Loucy (cell line): ENCODE measurements at regions not wholly inside any gene's neighbourhood (a gene's known extent, or its start where the extent isn't known, plus 50 kb on each side); places are given as distances from the start of the nearest gene placed in this dataset.

Experiments used
- H2AFZ ChIP-seq: fragments of 200-600 bp; sonication (generic); 2 replicates; pipeline ENCODE4 v1.6.0; 2016; ENCODE audit warnings: antibody characterized with exemption, mild to moderate bottlenecking, low read length, moderate library complexity
- H3F3A ChIP-seq: fragments of 200-600 bp; 2 replicates; pipeline ENCODE4 v1.6.0; 2016; ENCODE audit warnings: antibody characterized with exemption, low read depth, mild to moderate bottlenecking
- H3K27me3 ChIP-seq: fragments of 200-600 bp; sonication (generic); 2 replicates; pipeline ENCODE4 v1.6.1; 2014; ENCODE audit warnings: low read length, mild to moderate bottlenecking; ENCODE audit not compliant: insufficient read depth, poor library complexity, severe bottlenecking
- H3K36me3 ChIP-seq: fragments of 200-600 bp; sonication (generic); 2 replicates; pipeline ENCODE4 v1.6.1; 2016; ENCODE audit warnings: low read length; ENCODE audit not compliant: insufficient read depth
- H3K4me1 ChIP-seq: fragments of 200-600 bp; sonication (generic); 2 replicates; pipeline ENCODE4 v1.5.1; 2014; ENCODE audit warnings: low read length, mild to moderate bottlenecking; ENCODE audit not compliant: insufficient read depth, poor library complexity, severe bottlenecking
- H3K4me2 ChIP-seq: fragments of 200-600 bp; sonication (generic); 2 replicates; pipeline ENCODE4 v1.6.0; 2014; ENCODE audit warnings: antibody characterized with exemption, low read length, low read depth, mild to moderate bottlenecking; ENCODE audit not compliant: poor library complexity, severe bottlenecking
- H3K4me3 ChIP-seq: fragments of 200-600 bp; sonication (generic); 2 replicates; pipeline ENCODE4 v1.5.1; 2014; ENCODE audit warnings: low read length, mild to moderate bottlenecking, mixed read lengths; ENCODE audit not compliant: poor library complexity, severe bottlenecking
- H3K79me2 ChIP-seq: fragments of 200-600 bp; sonication (generic); 2 replicates; pipeline ENCODE4 v1.6.1; 2014; ENCODE audit warnings: low read length; ENCODE audit not compliant: insufficient read depth
- H3K9ac ChIP-seq: fragments of 200-600 bp; sonication (generic); 2 replicates; pipeline ENCODE4 v1.6.0; 2014; ENCODE audit warnings: mild to moderate bottlenecking, low read depth, low read length, moderate library complexity; ENCODE audit not compliant: poor library complexity, severe bottlenecking
- H3K9me2 ChIP-seq: fragments of 200-600 bp; sonication (generic); replicated peaks from 2 replicates; pipeline ENCODE4 v1.6.1; 2016; ENCODE audit warnings: low read depth, low read length, mixed read lengths
- H3K9me3 ChIP-seq: fragments of 200-600 bp; sonication (generic); 2 replicates; pipeline ENCODE4 v1.6.1; 2014; ENCODE audit warnings: mild to moderate bottlenecking, antibody characterized with exemption, low read length, low read depth; ENCODE audit not compliant: insufficient read depth
- H4K20me1 ChIP-seq: fragments of 200-600 bp; sonication (generic); 2 replicates; pipeline ENCODE4 v1.6.0; 2014; ENCODE audit warnings: antibody characterized with exemption, low read length, mild to moderate bottlenecking; ENCODE audit not compliant: insufficient read depth, poor library complexity, severe bottlenecking
- CTCF ChIP-seq: fragments of 200-600 bp; sonication (generic); conservative IDR thresholded peaks from 2 replicates; pipeline ENCODE4 v1.5.1; 2014; ENCODE audit warnings: mild to moderate bottlenecking, antibody characterized with exemption, low read length
- EZH2phosphoT487 ChIP-seq: fragments of 200-600 bp; IDR thresholded peaks from 2 replicates; pipeline ENCODE4 v1.6.1; 2018; ENCODE audit warnings: antibody characterized with exemption, mild to moderate bottlenecking, moderate library complexity, borderline replicate concordance

DNA sequence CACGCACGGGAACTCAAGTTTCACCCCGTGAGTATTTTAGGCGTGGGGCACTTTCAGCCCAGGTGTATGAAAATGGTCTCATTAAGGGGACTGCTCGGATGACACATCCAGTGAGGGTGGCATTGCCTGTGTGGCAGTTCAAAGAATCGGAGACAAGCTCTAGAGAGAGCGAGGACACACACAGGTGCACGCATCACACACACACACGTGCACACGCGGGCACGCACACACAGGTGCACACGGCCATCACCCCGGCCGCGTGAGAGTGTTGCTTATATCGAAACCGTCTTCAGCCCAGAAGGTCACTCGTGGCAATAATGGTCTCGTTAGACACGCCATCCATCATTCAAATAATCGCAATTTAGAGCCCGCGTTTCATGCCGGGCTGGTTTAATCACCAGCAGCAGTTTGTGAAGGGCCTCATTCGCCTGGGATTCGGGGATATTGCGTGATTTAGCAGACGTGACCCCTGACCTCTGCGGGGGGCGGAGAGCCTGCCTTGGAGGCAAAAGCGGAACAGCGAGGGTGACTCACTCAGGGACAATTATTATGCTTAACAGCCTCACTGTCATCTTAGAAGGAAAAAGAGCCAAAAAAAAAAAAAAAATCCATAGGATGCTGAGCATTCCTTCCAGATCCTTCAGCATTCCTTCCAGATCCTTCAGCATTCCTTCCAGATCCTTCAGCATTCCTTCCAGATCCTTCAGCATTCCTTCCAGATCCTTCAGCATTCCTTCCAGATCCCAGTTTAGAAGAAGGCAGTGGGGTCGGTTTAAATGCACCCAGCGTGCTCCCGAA, 89.4 kb upstream of the PPP2R3B start:
- H3K4me2 ChIP-seq: no peak overlapping the region
- H4K20me1 ChIP-seq: no peaks in the 10 kb centered on the region
- H3K27me3 ChIP-seq: no peaks in the 10 kb centered on the region
- TF ChIP-seq EZH2phosphoT487 (no peak), CTCF (no peak)
- no peaks in the 10 kb centered on the region for H3K9me3 ChIP-seq
- H3F3A ChIP-seq: no peaks in the 10 kb centered on the region
- H2AFZ ChIP-seq: no peak overlapping the region
- no peak overlapping the region for H3K9ac ChIP-seq
- H3K4me1 ChIP-seq: no peaks in the 10 kb centered on the region
- no peaks in the 10 kb centered on the region for H3K79me2 ChIP-seq
- H3K36me3 ChIP-seq: no peaks in the 10 kb centered on the region
- H3K9me2 ChIP-seq: no peaks in the 10 kb centered on the region
- H3K4me3 ChIP-seq: no peak overlapping the region

- Histone ChIP-seq H3K9ac (no peak overlapping the region), H2AFZ (no peak overlapping the region), H3K79me2 (no peaks in the 10 kb centered on the region), H3K4me2 (no peak overlapping the region), H3K9me2 (no peaks in the 10 kb centered on the region), H3K9me3 (no peaks in the 10 kb centered on the region), H3K27me3 (no peaks in the 10 kb centered on the region), H3K4me1 (no peaks in the 10 kb centered on the region), H3K4me3 (no peak overlapping the region), H4K20me1 (no peaks in the 10 kb centered on the region), H3K36me3 (no peaks in the 10 kb centered on the region), H3F3A (no peaks in the 10 kb centered on the region)
- TF ChIP-seq EZH2phosphoT487 (no peak), CTCF (no peak)
Observed at GRCh38 chrX:476724-477075, 90.0 kb upstream of the PPP2R3B start.

DNA sequence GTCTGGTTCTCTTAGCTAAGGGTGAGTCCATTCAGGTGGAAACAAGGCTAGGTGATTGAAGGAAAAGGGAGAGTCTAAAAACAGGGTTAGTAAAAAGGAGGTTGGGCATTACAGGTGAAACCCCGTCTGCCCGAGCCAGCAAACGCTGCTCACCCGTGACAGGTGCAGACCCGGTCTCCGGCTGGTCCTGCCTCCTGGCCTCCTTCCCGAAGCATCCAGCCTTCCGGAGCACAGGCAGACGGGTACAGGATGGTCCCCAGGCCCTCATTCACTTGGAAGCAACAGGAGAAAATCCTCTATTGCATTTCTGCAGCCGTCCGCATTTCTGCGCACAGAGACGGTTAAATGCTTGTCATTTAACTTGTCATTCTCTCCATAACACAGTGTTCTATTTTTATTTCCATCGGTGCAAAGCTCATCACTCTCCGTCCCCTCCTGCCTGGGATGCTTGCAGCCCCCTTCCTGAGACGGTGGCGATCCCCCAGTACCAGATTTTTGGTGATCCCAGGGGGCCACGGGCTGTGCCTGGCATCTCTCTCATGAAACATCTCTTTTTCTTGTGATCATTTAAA, 90.8 kb upstream of the PPP2R3B start:
- Histone ChIP-seq H3K9me2 (no peaks in the 10 kb centered on the region), H3K4me1 (no peaks in the 10 kb centered on the region), H2AFZ (no peak overlapping the region), H3F3A (no peaks in the 10 kb centered on the region), H3K36me3 (no peaks in the 10 kb centered on the region), H3K4me3 (no peak overlapping the region), H4K20me1 (no peaks in the 10 kb centered on the region), H3K27me3 (no peaks in the 10 kb centered on the region), H3K9me3 (no peaks in the 10 kb centered on the region), H3K79me2 (no peaks in the 10 kb centered on the region), H3K9ac (no peak overlapping the region), H3K4me2 (no peak overlapping the region)
- TF ChIP-seq EZH2phosphoT487: no peak
- no peak for TF ChIP-seq CTCF
